Lung (tissue), 11 donors: ENCODE measurements at regions not wholly inside any gene's neighbourhood (a gene's known extent, or its start where the extent isn't known, plus 50 kb on each side); places are given as distances from the start of the nearest gene placed in this dataset.

ENCODE experiments used
- ATAC-seq: fragments of 200-7000 bp; cut with Tn5 transposase; one replicate; pipeline ENCODE4 v1.9.1; 2020; ENCODE audit warnings: moderate number of reproducible peaks; ENCODE audit not compliant: insufficient read depth, low FRiP score
- DNase-seq, 3 donors: peaks; one replicate each; pipeline ENCODE4 v3.0.0-alpha.2; 2013 to 2017
- H3K27ac ChIP-seq, 2 donors: one replicate each; pipeline ENCODE4 v1.5.1; 2013; ENCODE audit warnings: mild to moderate bottlenecking in 2 of 2, moderate library complexity in 2 of 2, control low read depth in 1 of 2, inconsistent platforms in 1 of 2, low read depth in 1 of 2, low read length in 1 of 2
- H3K27me3 ChIP-seq, 3 donors: one replicate each; pipeline ENCODE4 v1.5.1; 2013; ENCODE audit warnings: low read length in 2 of 3; ENCODE audit not compliant: control insufficient read depth in 3 of 3, insufficient read depth in 3 of 3
- H3K36me3 ChIP-seq, 4 donors: one replicate each; pipeline ENCODE4 v1.5.1; 2013; ENCODE audit warnings: low read length in 4 of 4, mild to moderate bottlenecking in 1 of 4, moderate library complexity in 1 of 4; ENCODE audit not compliant: control insufficient read depth in 4 of 4, insufficient read depth in 4 of 4
- H3K4me1 ChIP-seq, 5 donors: one replicate each; pipeline ENCODE4 v1.5.1; 2013; ENCODE audit warnings: low read length in 5 of 5, mild to moderate bottlenecking in 2 of 5, moderate library complexity in 1 of 5; ENCODE audit not compliant: control insufficient read depth in 5 of 5, insufficient read depth in 5 of 5
- H3K4me3 ChIP-seq: one replicate; pipeline ENCODE4 v1.5.1; 2013; ENCODE audit warnings: mild to moderate bottlenecking, control low read depth, moderate library complexity
- H3K9ac ChIP-seq, 2 donors: one replicate each; pipeline ENCODE4 v1.5.1; 2013; ENCODE audit warnings: low read length in 2 of 2, control low read depth in 1 of 2; ENCODE audit not compliant: insufficient read depth in 1 of 2
- H3K9me3 ChIP-seq, 4 donors: one replicate each; pipeline ENCODE4 v1.5.1; 2013; ENCODE audit warnings: low read length in 3 of 4, mild to moderate bottlenecking in 1 of 4, moderate library complexity in 1 of 4; ENCODE audit not compliant: control insufficient read depth in 4 of 4, insufficient read depth in 3 of 4
- CTCF ChIP-seq: IDR thresholded peaks from 2 replicates; pipeline ENCODE4 v1.5.1; 2012; ENCODE audit warnings: mild to moderate bottlenecking; ENCODE audit errors: control extremely low read depth, extremely low read depth
- WGBS, 2 donors: extraction: QIAGEN DNeasy Blood & Tissue Kit; methylation state at CpG; one replicate each; pipeline ENCODE4 v1.1.7; 2013; 5-methylcytosine and 5-hydroxymethylcytosine counted together
- donor health status: control.
- donor health status: control.
- donor health status: Bipolar disorder and iron deficiency.
- donor health status: healthy.
- donor health status: DM: yes; HTN: yes; CAD: no.

- Histone ChIP-seq H3K9me3 (no peaks in the 10 kb centered on the region), H3K36me3 (no peaks in the 10 kb centered on the region), H3K4me3 (no peak overlapping the region), H3K27me3 (no peaks in the 10 kb centered on the region), H3K4me1 (no peaks in the 10 kb centered on the region), H3K27ac (no peak overlapping the region), H3K9ac (no peak overlapping the region)
- no peak for TF ChIP-seq CTCF
- no peak for ATAC-seq
- WGBS, 2 donors = 80 to 85% methylated on average over 1 of the region's 1 CpG
- DNase-seq = no peak
These were observed 180.2 kb downstream of the EPM2A start for GRCh38 chr6:145555084-145555483.

GRCh38 chr6:145557474-145557873 lies 177.8 kb downstream of the EPM2A start:
- no peak for ATAC-seq
- no peak overlapping the region for H3K9ac ChIP-seq
- H3K4me1 ChIP-seq = no peaks in the 10 kb centered on the region
- H3K4me3 ChIP-seq = no peak overlapping the region
- DNase-seq = no peak
- no peaks in the 10 kb centered on the region for H3K9me3 ChIP-seq
- no peak overlapping the region for H3K27ac ChIP-seq
- no peak for TF ChIP-seq CTCF
- H3K27me3 ChIP-seq = no peaks in the 10 kb centered on the region
- H3K36me3 ChIP-seq = no peaks in the 10 kb centered on the region

DNA sequence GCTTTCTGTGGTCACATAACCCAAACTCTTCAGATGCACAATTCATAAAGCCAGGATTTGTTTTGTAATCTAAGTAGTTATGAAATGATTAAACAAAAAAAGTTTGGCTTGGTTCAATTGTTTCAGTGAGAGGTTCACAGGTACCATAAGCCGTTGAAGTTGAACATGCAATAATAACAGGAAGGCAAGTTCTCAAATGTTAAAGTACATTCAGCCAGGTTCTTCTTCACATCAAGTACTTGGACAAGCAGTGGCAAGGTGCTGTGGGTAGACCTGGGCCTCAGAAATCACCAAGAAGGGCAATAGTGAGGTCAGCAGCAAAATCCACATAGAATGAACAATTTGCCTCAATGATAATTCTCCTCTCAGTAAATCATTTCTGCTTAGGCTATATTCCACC lies 175.5 kb downstream of the EPM2A start:
- Histone ChIP-seq H3K27ac (no peak overlapping the region), H3K9me3 (no peaks in the 10 kb centered on the region), H3K4me3 (no peak overlapping the region), H3K4me1 (peaks cover 0 to 3% (median 0%) of the 10 kb centered on the region in 5 donors), H3K36me3 (no peaks in the 10 kb centered on the region), H3K9ac (no peak overlapping the region), H3K27me3 (no peaks in the 10 kb centered on the region)
- TF ChIP-seq CTCF = no peak
- ATAC-seq = no peak
- no peak for DNase-seq
- 53 to 80% methylated on average over 1 of the region's 1 CpG for whole genome bisulfite sequencing, 2 donors

DNA sequence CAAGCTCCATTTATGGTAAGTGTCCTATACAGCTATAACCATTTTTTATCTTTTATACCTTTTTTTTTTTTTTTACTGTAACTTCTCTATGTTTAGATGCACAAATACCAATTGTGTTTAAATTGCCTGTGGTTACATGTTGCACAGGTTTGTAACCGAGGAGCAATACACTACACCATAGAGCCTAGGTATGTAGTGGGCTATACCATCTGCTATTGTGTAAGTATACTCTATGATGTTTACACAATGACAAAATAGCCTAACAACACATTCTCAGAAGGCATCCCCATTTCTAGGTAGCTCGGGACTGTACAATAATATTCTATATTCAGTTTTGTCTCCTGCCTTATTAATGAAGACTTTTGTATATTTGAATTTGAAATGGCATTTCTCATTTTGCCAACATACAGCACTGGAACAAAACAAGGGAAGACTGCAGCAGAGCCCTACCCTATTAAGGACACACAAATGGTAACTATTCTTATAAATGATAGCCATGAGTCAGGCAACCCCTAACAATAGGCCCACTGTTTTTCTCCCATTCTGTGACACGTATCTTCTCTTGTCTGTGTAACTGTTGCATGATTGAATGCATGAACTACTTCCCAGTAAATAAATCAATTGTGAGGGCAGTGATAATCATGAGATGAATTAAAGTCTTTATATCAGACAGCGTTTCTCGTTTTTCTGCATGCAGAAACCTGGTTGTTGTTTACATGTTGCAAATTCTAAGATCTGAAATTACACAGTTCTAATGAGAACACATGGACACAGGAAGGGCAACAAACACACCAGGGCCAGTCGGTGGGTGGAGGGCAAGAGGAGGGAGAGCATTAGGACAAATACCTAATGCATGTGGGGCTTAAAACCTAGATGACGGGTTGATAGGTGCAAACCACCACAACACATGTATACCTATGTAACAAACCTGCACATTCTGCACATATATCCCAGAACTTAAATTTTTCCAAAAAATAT lies 173.9 kb downstream of the EPM2A start:
- no peak overlapping the region for H3K4me3 ChIP-seq
- no peak overlapping the region for H3K27ac ChIP-seq
- no peaks in the 10 kb centered on the region for H3K36me3 ChIP-seq
- no peaks in the 10 kb centered on the region for H3K27me3 ChIP-seq
- peaks cover 0 to 3% (median 0%) of the 10 kb centered on the region in 5 donors for H3K4me1 ChIP-seq
- DNase-seq (no peak), ATAC-seq (no peak)
- H3K9me3 ChIP-seq = no peaks in the 10 kb centered on the region
- WGBS, 2 donors = 82 to 86% methylated on average over 7 of the region's 7 CpGs
- no peak for TF ChIP-seq CTCF
- H3K9ac ChIP-seq = no peak overlapping the region
